ENCODE measurements at regions not wholly inside any gene's neighbourhood (a gene's known extent, or its start where the extent isn't known, plus 50 kb on each side); places are given as distances from the start of the nearest gene placed in this dataset.

DNA sequence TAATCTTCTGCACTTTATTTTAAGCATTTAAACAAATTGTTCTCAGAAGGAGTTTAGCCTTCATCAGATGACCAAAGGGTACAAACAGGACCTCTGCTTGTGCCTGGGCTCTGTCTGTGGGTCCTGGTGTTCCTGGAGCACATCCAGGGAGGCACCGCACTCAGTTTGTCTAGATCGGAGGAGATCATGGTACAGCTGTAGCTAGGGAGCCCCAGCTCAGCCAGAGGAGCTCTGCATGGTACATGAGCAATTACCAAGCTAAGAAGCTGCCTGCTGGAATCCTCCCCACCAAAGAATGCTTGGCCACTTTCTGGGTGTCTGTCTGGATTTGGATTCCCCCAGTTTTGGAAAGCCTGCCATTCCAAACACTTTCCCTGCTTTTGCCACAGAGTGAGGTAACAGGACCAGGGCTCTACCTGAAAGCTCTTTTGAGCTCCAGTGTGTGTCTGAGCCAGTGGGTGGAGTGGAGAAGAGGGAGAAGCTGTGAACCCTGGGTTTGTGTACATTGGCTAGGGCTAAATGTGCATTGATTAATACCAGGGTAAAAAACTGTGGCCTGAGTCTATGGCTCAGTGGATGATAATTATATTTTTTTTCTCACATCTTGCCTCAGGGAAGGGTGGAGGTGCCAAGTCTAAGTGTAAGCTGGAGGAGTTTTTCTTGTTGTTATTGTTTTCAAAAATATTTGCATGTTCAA is 163.7 kb upstream of the IGF1 start:
- no peak for TF ChIP-seq PHF8 (conservative IDR thresholded peaks at IDR 0.05; ENCODE audit: low read depth, low read length)
- TF ChIP-seq CHD1 (IDR thresholded peaks at IDR 0.05; ENCODE audit: low read depth, low read length): no peak
- no peak for FAIRE-seq

More for the DNA sequence above, 163.7 kb upstream of the IGF1 start:
- H3K4me2 ChIP-seq (ENCODE audit: insufficient read depth in 1 of 2, low read depth in 2 of 2, low read length in 2 of 2): no peak overlapping the region
- no peak for DNase-seq (ENCODE audit: low read depth in 1 of 2, low spot score in 2 of 2)
- no peak overlapping the region for H2BK20ac ChIP-seq (ENCODE audit: low read length)
- peaks cover 0 to 3% (median 0%) of the 10 kb centered on the region in 4 experiments; a peak in 1 of 7 replicates for H3K4me1 ChIP-seq (replicated peaks in 1 of 4; ENCODE audit: control insufficient read depth in 3 of 4, insufficient read depth in 4 of 4, low read length in 3 of 4)
- POLR2A ChIA-PET (ENCODE audit: partially characterized antibody): no interaction called here
- no peak overlapping the region for H2BK12ac ChIP-seq (ENCODE audit: low read depth, low read length)
- no peaks in the 10 kb centered on the region for H4K20me1 ChIP-seq (replicated peaks in 1 of 2; ENCODE audit: control insufficient read depth in 1 of 2, insufficient read depth in 2 of 2, low read length in 2 of 2)
- no peak overlapping the region for H4K5ac ChIP-seq (ENCODE audit: insufficient read length, low read depth, low read length)
- no peak overlapping the region for H2BK5ac ChIP-seq (ENCODE audit: low read depth, low read length)
- no peak overlapping the region for H4K91ac ChIP-seq (replicated peaks; ENCODE audit: insufficient read length, low read length)
- H2BK15ac ChIP-seq (ENCODE audit: low read length): no peak overlapping the region
- no peak overlapping the region for H3K14ac ChIP-seq (ENCODE audit: insufficient read length)
- H3K23me2 ChIP-seq (ENCODE audit: low read depth, low read length): no peaks in the 10 kb centered on the region; the same call in 1 of the 2 replicates
- no peaks in the 10 kb centered on the region for H3K79me1 ChIP-seq (ENCODE audit: low read depth, low read length)
- H3K36me3 ChIP-seq (ENCODE audit: control insufficient read depth in 2 of 4, insufficient read depth in 4 of 4, low read length in 3 of 4): no peaks in the 10 kb centered on the region
- H3K27me3 ChIP-seq (replicated peaks in 1 of 4; ENCODE audit: control insufficient read depth in 3 of 4, extremely low read depth in 1 of 4, insufficient read depth in 3 of 4, low read length in 3 of 4): no peaks in the 10 kb centered on the region
- H4K8ac ChIP-seq (ENCODE audit: extremely low read depth, insufficient read depth, low read length): no peak overlapping the region
- H2BK120ac ChIP-seq (replicated peaks; ENCODE audit: low read depth, low read length): no peak overlapping the region
- no peak overlapping the region for H2AFZ ChIP-seq (ENCODE audit: low read length)
- H2AK5ac ChIP-seq (ENCODE audit: low read depth, low read length): no peak overlapping the region
- no peak overlapping the region for H3K9ac ChIP-seq (replicated peaks in 1 of 4; ENCODE audit: extremely low read depth in 1 of 4, low read depth in 3 of 4, low read length in 3 of 4)
- CTCF ChIA-PET (ENCODE audit: partially characterized antibody): interaction anchor here (1.2 to 2.0 kb wide), 3 partner anchors 13 to 59 kb away, joined by 3 to 6 read pairs (median 5); no protein-coding TSS in a partner anchor
- H3K4me3 ChIP-seq (ENCODE audit: extremely low read depth in 1 of 4, insufficient read depth in 2 of 4, low read depth in 3 of 4, low read length in 4 of 4): no peak overlapping the region
- 100% methylated on average over 2 of the region's 2 CpGs; no CpG with 5 or more reads in 1 of the 2 experiments for WGBS, 2 experiments (ENCODE audit: extremely low coverage in 1 of 2, insufficient coverage in 1 of 2, insufficient read length in 1 of 2, insufficient replicate concordance in 2 of 2, low coverage in 1 of 2, low lambda C conversion rate in 2 of 2, missing lambda C conversion rate in 1 of 2)
- H3K79me2 ChIP-seq (ENCODE audit: control insufficient read depth in 1 of 2, insufficient read depth in 2 of 2, low read length in 2 of 2): no peaks in the 10 kb centered on the region
- 0 out of 4 replicates have a peak, but pooled peaks cover 0 to 4% of the 10 kb centered on the region in 2 experiments for H3K9me3 ChIP-seq (ENCODE audit: insufficient read depth in 2 of 2, low read depth in 1 of 2, low read length in 1 of 2)
- H3K27ac ChIP-seq (ENCODE audit: low read depth, low read length): no peak overlapping the region
- no peak overlapping the region; the same call in 1 of the 2 replicates for H3K18ac ChIP-seq (ENCODE audit: extremely low read depth, low read length)
- H3K4ac ChIP-seq (replicated peaks; ENCODE audit: insufficient read length, low read depth, low read length): no peak overlapping the region
- no peak overlapping the region for H3K23ac ChIP-seq (ENCODE audit: insufficient read length)
- no peak overlapping the region for H3K56ac ChIP-seq (replicated peaks; ENCODE audit: insufficient read length, low read depth, low read length)

Measured in H1 (cell line).